ENCODE measurements at regions not wholly inside any gene's neighbourhood (a gene's known extent, or its start where the extent isn't known, plus 50 kb on each side); places are given as distances from the start of the nearest gene placed in this dataset.

- no peak for TF ChIP-seq YY1 (IDR thresholded peaks at IDR 0.05; ENCODE audit: low read depth, low read length)
- no peak for TF ChIP-seq EGR1 (IDR thresholded peaks at IDR 0.05; ENCODE audit: borderline replicate concordance, low read depth, low read length)
- TF ChIP-seq RBBP5 (IDR thresholded peaks at IDR 0.05; ENCODE audit: borderline replicate concordance, low read depth, low read length), result no peak
These were observed 127.5 kb downstream of the DCK start (continued) for GRCh38 chr4:71120831-71121524.
